GM10266 (cell line): ENCODE measurements at regions not wholly inside any gene's neighbourhood (a gene's known extent, or its start where the extent isn't known, plus 50 kb on each side); places are given as distances from the start of the nearest gene placed in this dataset.
"Not testable (repeated sequence)": the region's sequence is repeated elsewhere in the genome, so short reads cannot be mapped to it uniquely, and the experiment has no call there.

Experiments used
- DNase-seq: peaks from one replicate; pipeline ENCODE4 v3.0.0; 2012; ENCODE audit errors: extremely low spot score
- TF ChIP-seq, protein P1 (sequence below): IDR thresholded peaks from 2 replicates; pipeline ENCODE4 v1.5.1; 2012; ENCODE audit warnings: mild to moderate bottlenecking, low read depth; ENCODE audit not compliant: control insufficient read depth, insufficient read depth; ENCODE audit errors: missing control alignments

- TF ChIP-seq, protein P1, sequence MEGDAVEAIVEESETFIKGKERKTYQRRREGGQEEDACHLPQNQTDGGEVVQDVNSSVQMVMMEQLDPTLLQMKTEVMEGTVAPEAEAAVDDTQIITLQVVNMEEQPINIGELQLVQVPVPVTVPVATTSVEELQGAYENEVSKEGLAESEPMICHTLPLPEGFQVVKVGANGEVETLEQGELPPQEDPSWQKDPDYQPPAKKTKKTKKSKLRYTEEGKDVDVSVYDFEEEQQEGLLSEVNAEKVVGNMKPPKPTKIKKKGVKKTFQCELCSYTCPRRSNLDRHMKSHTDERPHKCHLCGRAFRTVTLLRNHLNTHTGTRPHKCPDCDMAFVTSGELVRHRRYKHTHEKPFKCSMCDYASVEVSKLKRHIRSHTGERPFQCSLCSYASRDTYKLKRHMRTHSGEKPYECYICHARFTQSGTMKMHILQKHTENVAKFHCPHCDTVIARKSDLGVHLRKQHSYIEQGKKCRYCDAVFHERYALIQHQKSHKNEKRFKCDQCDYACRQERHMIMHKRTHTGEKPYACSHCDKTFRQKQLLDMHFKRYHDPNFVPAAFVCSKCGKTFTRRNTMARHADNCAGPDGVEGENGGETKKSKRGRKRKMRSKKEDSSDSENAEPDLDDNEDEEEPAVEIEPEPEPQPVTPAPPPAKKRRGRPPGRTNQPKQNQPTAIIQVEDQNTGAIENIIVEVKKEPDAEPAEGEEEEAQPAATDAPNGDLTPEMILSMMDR: no peak
- no peak for DNase-seq
Measured at GRCh38 chr7:69203871-69204270, 394.4 kb upstream of the AUTS2 start.

- no peak for DNase-seq
- TF ChIP-seq, protein P1: no peak
Measured at GRCh38 chr7:69204943-69205342, 393.3 kb upstream of the AUTS2 start.

GRCh38 chr7:69205581-69205980 is 392.7 kb upstream of the AUTS2 start:
- TF ChIP-seq, protein P1: no peak
- no peak for DNase-seq

- no peak for DNase-seq
- TF ChIP-seq, protein P1: no peak
Measured at GRCh38 chr7:69208276-69208675, 390.0 kb upstream of the AUTS2 start.

DNA sequence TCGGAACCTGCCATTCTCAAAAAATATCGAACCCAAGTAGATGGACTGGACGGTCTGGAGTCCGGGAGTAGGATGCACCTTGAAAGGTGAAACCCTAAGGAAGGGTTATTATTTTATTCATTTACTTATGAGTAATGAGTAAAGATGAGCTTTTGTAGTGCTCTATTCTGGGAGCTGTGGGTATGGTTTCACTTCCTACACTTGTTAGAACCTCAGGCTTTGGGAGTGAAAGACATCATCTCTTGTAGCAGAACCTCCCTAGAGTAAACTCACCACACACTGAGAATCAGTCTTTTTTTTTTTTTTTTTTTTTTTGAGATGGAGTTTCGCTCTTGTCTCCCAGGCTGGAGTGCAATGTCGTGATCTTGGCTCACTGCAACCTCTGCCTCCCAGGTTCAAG is 389.4 kb upstream of the AUTS2 start:
- DNase-seq: no peak

GRCh38 chr7:69211336-69211735 is 386.9 kb upstream of the AUTS2 start:
- DNase-seq: no peak
- TF ChIP-seq, protein P1: no peak

More for the DNA sequence above, 389.4 kb upstream of the AUTS2 start:
- TF ChIP-seq, protein P1: no peak

GRCh38 chr7:69211739-69212138 is 386.5 kb upstream of the AUTS2 start:
- TF ChIP-seq, protein P1: no peak
- no peak for DNase-seq

DNA sequence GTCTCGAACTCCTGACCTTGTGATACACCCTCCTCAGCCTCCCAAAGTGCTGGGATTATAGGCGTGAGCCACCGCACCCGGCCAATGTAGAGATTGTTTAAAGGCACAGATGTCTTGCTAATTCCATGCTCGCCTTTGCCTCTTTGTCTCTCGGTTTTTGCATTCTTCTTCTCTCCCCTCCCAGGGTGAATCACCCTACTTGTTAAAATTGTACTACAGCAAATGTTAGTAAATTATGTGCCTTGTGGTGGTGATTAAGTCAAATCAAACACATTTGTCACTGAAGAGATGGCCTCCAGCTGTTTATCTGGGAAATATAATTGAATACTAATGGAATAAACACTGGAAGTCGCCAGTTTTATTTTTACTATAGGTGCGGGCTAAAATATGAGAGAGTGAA is 384.4 kb upstream of the AUTS2 start:
- no peak for DNase-seq
- TF ChIP-seq, protein P1: no peak

- not testable (repeated sequence) for DNase-seq
Measured at GRCh38 chr7:69215516-69215915, 382.8 kb upstream of the AUTS2 start.
